Chondrocyte (in vitro differentiated cells): ENCODE measurements at regions not wholly inside any gene's neighbourhood (a gene's known extent, or its start where the extent isn't known, plus 50 kb on each side); places are given as distances from the start of the nearest gene placed in this dataset.

Experiments used
- DNase-seq: peaks from one replicate; pipeline ENCODE4 v3.0.0; 2021; ENCODE audit warnings: mixed read lengths, low spot score
- H3K27ac Mint-ChIP-seq: one replicate; pipeline ENCODE4 v1.8.0; 2021; ENCODE audit warnings: mild to moderate bottlenecking, moderate library complexity, mixed read lengths; ENCODE audit not compliant: unreplicated experiment
- H3K27me3 Mint-ChIP-seq: 2 replicates; pipeline ENCODE4 v1.8.0; 2021; ENCODE audit warnings: low read depth, mixed read lengths
- H3K36me3 Mint-ChIP-seq: 2 replicates; pipeline ENCODE4 v1.8.0; 2021; ENCODE audit warnings: low read depth, mixed read lengths
- H3K4me1 Mint-ChIP-seq: 2 replicates; pipeline ENCODE4 v1.8.0; 2021; ENCODE audit warnings: low read depth, mild to moderate bottlenecking, mixed read lengths
- H3K4me3 Mint-ChIP-seq: one replicate; pipeline ENCODE4 v1.8.0; 2021; ENCODE audit warnings: mild to moderate bottlenecking, moderate library complexity, mixed read lengths; ENCODE audit not compliant: unreplicated experiment
- H3K9me3 Mint-ChIP-seq: 2 replicates; pipeline ENCODE4 v1.8.0; 2021; ENCODE audit warnings: low read depth, mixed read lengths
- CTCF ChIP-seq: fragments of 200-600 bp; sonication (generic); IDR thresholded peaks from 2 replicates; pipeline ENCODE4 v1.5.0; 2021; ENCODE audit warnings: antibody characterized with exemption, mild to moderate bottlenecking, moderate library complexity

- DNase-seq: no peak
- Mint-ChIP-seq H3K4me3 (no peak overlapping the region), H3K4me1 (no peaks in the 10 kb centered on the region), H3K36me3 (no peaks in the 10 kb centered on the region), H3K27ac (no peak overlapping the region), H3K27me3 (peaks cover 2% of the 10 kb centered on the region), H3K9me3 (no peaks in the 10 kb centered on the region)
- TF ChIP-seq CTCF: no peak
Measured at GRCh38 chr6:109315341-109316110, 66.7 kb downstream of the CD164 start.

- H3K4me1 Mint-ChIP-seq: no peaks in the 10 kb centered on the region
- H3K36me3 Mint-ChIP-seq: no peaks in the 10 kb centered on the region
- no peak overlapping the region for H3K27ac Mint-ChIP-seq
- no peak for TF ChIP-seq CTCF
- H3K27me3 Mint-ChIP-seq: no peaks in the 10 kb centered on the region
- H3K4me3 Mint-ChIP-seq: no peak overlapping the region
- DNase-seq: no peak
- no peaks in the 10 kb centered on the region for H3K9me3 Mint-ChIP-seq
Measured at GRCh38 chr6:109314313-109314712, 68.0 kb downstream of the CD164 start.

DNA sequence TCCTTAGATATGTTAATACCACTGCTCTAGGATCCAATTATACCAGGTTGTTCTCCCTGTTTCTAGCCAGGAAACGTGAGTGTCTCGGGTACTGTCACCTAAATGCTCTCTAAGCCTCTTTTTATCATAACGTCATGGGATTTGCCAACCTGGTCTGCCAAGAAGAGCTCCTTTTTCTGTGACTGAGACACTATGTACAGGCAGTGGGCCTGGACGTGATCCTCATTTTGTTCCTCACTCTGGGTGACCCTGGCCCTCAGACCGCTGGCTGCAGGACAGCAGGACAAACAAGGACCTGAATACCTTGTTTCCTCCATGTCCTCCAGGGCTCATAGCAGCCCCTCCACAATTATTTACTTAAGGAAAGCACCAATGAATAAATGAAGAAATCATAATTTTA, 69.1 kb downstream of the CD164 start:
- Mint-ChIP-seq H3K4me1 (no peaks in the 10 kb centered on the region), H3K36me3 (no peaks in the 10 kb centered on the region), H3K27ac (no peak overlapping the region), H3K4me3 (no peak overlapping the region), H3K9me3 (no peaks in the 10 kb centered on the region), H3K27me3 (no peaks in the 10 kb centered on the region)
- TF ChIP-seq CTCF: no peak
- DNase-seq: no peak

DNA sequence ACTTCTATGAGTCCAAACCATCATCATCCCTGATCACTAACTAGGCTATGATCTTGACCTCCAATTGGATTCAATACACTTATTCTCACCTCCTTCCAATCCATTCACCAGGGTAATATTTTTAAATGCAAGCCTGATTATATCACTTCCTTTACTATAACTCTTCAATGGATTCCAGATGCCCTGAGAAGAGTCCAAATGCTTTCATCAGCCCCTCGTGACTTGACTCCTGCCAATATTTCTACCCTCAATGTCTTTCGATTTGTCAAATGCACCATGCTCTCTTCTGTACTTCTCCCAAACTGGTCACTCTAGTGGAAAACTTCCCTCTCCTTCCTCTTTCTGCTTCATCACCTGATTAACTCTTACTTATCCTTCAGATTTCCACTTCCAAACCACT, 70.8 kb downstream of the CD164 start:
- Mint-ChIP-seq H3K4me3 (no peak overlapping the region), H3K4me1 (no peaks in the 10 kb centered on the region), H3K27me3 (no peaks in the 10 kb centered on the region), H3K36me3 (no peaks in the 10 kb centered on the region), H3K27ac (no peak overlapping the region), H3K9me3 (no peaks in the 10 kb centered on the region)
- no peak for TF ChIP-seq CTCF
- DNase-seq: no peak

DNA sequence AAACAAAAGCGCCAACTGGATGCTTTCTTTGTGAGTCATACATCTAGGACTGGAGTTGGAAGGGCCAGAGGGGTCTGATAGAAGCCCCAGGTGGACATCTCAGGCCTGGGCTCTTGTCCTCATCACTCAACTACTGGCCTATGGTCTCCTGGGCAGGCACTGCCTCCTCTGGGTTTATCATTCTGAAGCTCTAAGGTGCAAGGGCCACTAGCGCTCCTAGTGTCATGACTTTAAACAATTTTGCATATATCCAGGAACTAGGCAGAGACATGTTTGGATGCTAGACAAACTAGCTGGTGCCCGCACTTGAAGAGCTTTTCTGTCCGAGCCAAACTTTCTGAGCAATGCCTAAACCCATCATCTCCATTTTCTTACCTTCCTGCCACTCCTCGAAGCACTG, 72.3 kb downstream of the CD164 start:
- Mint-ChIP-seq H3K36me3 (no peaks in the 10 kb centered on the region), H3K27ac (no peak overlapping the region), H3K4me1 (no peaks in the 10 kb centered on the region)

More for the DNA sequence above, 72.3 kb downstream of the CD164 start:
- no peak for DNase-seq
- Mint-ChIP-seq H3K9me3 (no peaks in the 10 kb centered on the region), H3K27me3 (no peaks in the 10 kb centered on the region), H3K4me3 (no peak overlapping the region)
- no peak for TF ChIP-seq CTCF
